Trophoblast cell (in vitro differentiated cells and primary cell): ENCODE measurements at regions not wholly inside any gene's neighbourhood (a gene's known extent, or its start where the extent isn't known, plus 50 kb on each side); places are given as distances from the start of the nearest gene placed in this dataset.

Source experiments
- DNase-seq, 2 donors: peaks; one replicate each; pipeline ENCODE4 v3.0.0-alpha.2; 2016
- H2AFZ ChIP-seq: 2 replicates; pipeline ENCODE4 v1.6.1; 2013; ENCODE audit warnings: low read length, moderate library complexity, mild to moderate bottlenecking; ENCODE audit not compliant: insufficient read depth, poor library complexity
- H2AK5ac ChIP-seq: 2 replicates; pipeline ENCODE4 v1.6.1; 2013; ENCODE audit warnings: mild to moderate bottlenecking, low read length
- H2BK120ac ChIP-seq: 2 replicates; pipeline ENCODE4 v1.6.1; 2013; ENCODE audit warnings: low read length, mild to moderate bottlenecking, moderate library complexity; ENCODE audit not compliant: insufficient read depth, poor library complexity
- H2BK12ac ChIP-seq: 2 replicates; pipeline ENCODE4 v1.6.1; 2013; ENCODE audit warnings: mild to moderate bottlenecking, low read length, moderate library complexity
- H2BK5ac ChIP-seq: 2 replicates; pipeline ENCODE4 v1.6.1; 2013; ENCODE audit warnings: low read length, low read depth, moderate library complexity, mild to moderate bottlenecking; ENCODE audit not compliant: poor library complexity
- H3K14ac ChIP-seq: 2 replicates; pipeline ENCODE4 v1.6.1; 2013; ENCODE audit warnings: mild to moderate bottlenecking, low read length
- H3K18ac ChIP-seq: 2 replicates; pipeline ENCODE4 v1.6.1; 2013; ENCODE audit warnings: mild to moderate bottlenecking, low read length
- H3K23ac ChIP-seq: 2 replicates; pipeline ENCODE4 v1.6.1; 2013; ENCODE audit warnings: low read length
- H3K27ac ChIP-seq: 2 replicates; pipeline ENCODE4 v1.5.1; 2013; ENCODE audit warnings: low read depth, mild to moderate bottlenecking, inconsistent platforms, low read length, moderate library complexity
- H3K27me3 ChIP-seq: 2 replicates; pipeline ENCODE4 v1.6.1; 2013; ENCODE audit warnings: inconsistent platforms, mild to moderate bottlenecking, low read length, moderate library complexity; ENCODE audit not compliant: insufficient read depth
- H3K36me3 ChIP-seq, 2 experiments: 1 replicate in 1 of 2; 2 replicates in 1 of 2; pipeline ENCODE4 v1.6.1; 2013; ENCODE audit warnings: low read length in 2 of 2, mild to moderate bottlenecking in 2 of 2, moderate library complexity in 1 of 2; ENCODE audit not compliant: insufficient read depth in 2 of 2, control insufficient read depth in 1 of 2
- H3K4ac ChIP-seq: 2 replicates; pipeline ENCODE4 v1.6.1; 2013; ENCODE audit warnings: low read depth, mild to moderate bottlenecking, low read length, moderate library complexity
- H3K4me1 ChIP-seq, 2 experiments: 1 replicate in 1 of 2; 2 replicates in 1 of 2; pipeline ENCODE4 v1.6.1; 2013; ENCODE audit warnings: low read length in 2 of 2, mild to moderate bottlenecking in 2 of 2, moderate library complexity in 1 of 2; ENCODE audit not compliant: insufficient read depth in 2 of 2, control insufficient read depth in 1 of 2
- H3K4me2 ChIP-seq: 2 replicates; pipeline ENCODE4 v1.6.1; 2013; ENCODE audit warnings: inconsistent platforms, mild to moderate bottlenecking, low read length, moderate library complexity
- H3K4me3 ChIP-seq: 2 replicates; pipeline ENCODE4 v1.5.1; 2013; ENCODE audit warnings: mild to moderate bottlenecking, low read depth, low read length, inconsistent platforms
- H3K79me1 ChIP-seq: one replicate; pipeline ENCODE4 v1.6.1; 2013; ENCODE audit warnings: low read length
- H3K79me2 ChIP-seq: 2 replicates; pipeline ENCODE4 v1.6.1; 2013; ENCODE audit warnings: low read length, mild to moderate bottlenecking; ENCODE audit not compliant: control insufficient read depth, insufficient read depth, poor library complexity
- H3K9ac ChIP-seq: 2 replicates; pipeline ENCODE4 v1.6.1; 2013; ENCODE audit warnings: mild to moderate bottlenecking, low read length
- H3K9me3 ChIP-seq: 2 replicates; pipeline ENCODE4 v1.6.1; 2013; ENCODE audit warnings: low read depth, mild to moderate bottlenecking, control low read depth, inconsistent platforms, low read length; ENCODE audit not compliant: insufficient read depth
- H4K12ac ChIP-seq: 2 replicates; pipeline ENCODE4 v1.6.1; 2013; ENCODE audit warnings: low read depth, mild to moderate bottlenecking, low read length, moderate library complexity
- H4K8ac ChIP-seq: 2 replicates; pipeline ENCODE4 v1.6.1; 2013; ENCODE audit warnings: low read depth, mild to moderate bottlenecking, low read length, moderate library complexity
- H4K91ac ChIP-seq: one replicate; pipeline ENCODE4 v1.6.1; 2013; ENCODE audit warnings: low read depth, mild to moderate bottlenecking, low read length, moderate library complexity
- WGBS: extraction: QIAGEN DNeasy Blood & Tissue Kit; methylation state at CpG from one replicate; pipeline ENCODE4 v1.1.7; 2013; ENCODE audit warnings: missing lambda C conversion rate; ENCODE audit not compliant: insufficient read length, insufficient coverage; ENCODE audit errors: extremely low coverage; 5-methylcytosine and 5-hydroxymethylcytosine counted together

- Histone ChIP-seq H3K4me1 (no peaks in the 10 kb centered on the region), H2BK5ac (no peak overlapping the region), H2AFZ (no peak overlapping the region), H4K91ac (no peak overlapping the region), H2AK5ac (no peak overlapping the region), H3K9ac (no peak overlapping the region), H3K4me2 (no peak overlapping the region), H3K23ac (no peak overlapping the region), H4K12ac (no peak overlapping the region), H3K27me3 (no peaks in the 10 kb centered on the region), H2BK12ac (no peak overlapping the region), H3K79me1 (no peaks in the 10 kb centered on the region), H3K14ac (no peak overlapping the region), H3K36me3 (no peaks in the 10 kb centered on the region), H4K8ac (no peak overlapping the region), H3K4ac (no peak overlapping the region), H2BK120ac (no peak overlapping the region), H3K9me3 (peaks cover 11% of the 10 kb centered on the region), H3K27ac (no peak overlapping the region), H3K18ac (no peak overlapping the region), H3K4me3 (no peak overlapping the region), H3K79me2 (no peaks in the 10 kb centered on the region)
- no CpG with 5 or more reads among the region's 9 CpGs for WGBS
- DNase-seq = no peak
These were observed 385.8 kb downstream of the GALR1 start for GRCh38 chr18:77635451-77635850.

GRCh38 chr18:77635858-77636257, 386.2 kb downstream of the GALR1 start:
- H3K9me3 ChIP-seq = peaks cover 11% of the 10 kb centered on the region
- no peak overlapping the region for H4K91ac ChIP-seq
- H3K36me3 ChIP-seq = no peaks in the 10 kb centered on the region
- no peak overlapping the region for H3K23ac ChIP-seq
- no peak overlapping the region for H2AFZ ChIP-seq
- no peak overlapping the region for H4K12ac ChIP-seq
- no peak overlapping the region for H3K27ac ChIP-seq
- no peak overlapping the region for H2BK5ac ChIP-seq
- H3K27me3 ChIP-seq = no peaks in the 10 kb centered on the region
- DNase-seq = no peak
- no peak overlapping the region for H3K4me3 ChIP-seq
- no peak overlapping the region for H3K9ac ChIP-seq
- H2AK5ac ChIP-seq = no peak overlapping the region
- no peak overlapping the region for H2BK12ac ChIP-seq
- H3K4me1 ChIP-seq = no peaks in the 10 kb centered on the region
- H3K79me2 ChIP-seq = no peaks in the 10 kb centered on the region
- H2BK120ac ChIP-seq = no peak overlapping the region
- no peak overlapping the region for H3K4me2 ChIP-seq
- WGBS = no CpG with 5 or more reads among the region's 6 CpGs
- no peak overlapping the region for H4K8ac ChIP-seq
- H3K18ac ChIP-seq = no peak overlapping the region
- no peaks in the 10 kb centered on the region for H3K79me1 ChIP-seq
- no peak overlapping the region for H3K14ac ChIP-seq
- no peak overlapping the region for H3K4ac ChIP-seq

GRCh38 chr18:77645170-77645872, 395.7 kb downstream of the GALR1 start:
- no peak for DNase-seq
- no peak overlapping the region for H2BK120ac ChIP-seq
- no peak overlapping the region for H2BK5ac ChIP-seq
- no peak overlapping the region for H2BK12ac ChIP-seq
- H4K8ac ChIP-seq = no peak overlapping the region
- no peak overlapping the region for H3K4me3 ChIP-seq
- H3K4me1 ChIP-seq = no peaks in the 10 kb centered on the region
- no peaks in the 10 kb centered on the region for H3K79me2 ChIP-seq
- no peak overlapping the region for H3K23ac ChIP-seq
- no peak overlapping the region for H3K18ac ChIP-seq
- no peak overlapping the region for H3K4me2 ChIP-seq
- no peak overlapping the region for H3K27ac ChIP-seq
- H3K4ac ChIP-seq = no peak overlapping the region
- no peak overlapping the region for H2AFZ ChIP-seq
- H3K14ac ChIP-seq = no peak overlapping the region
- H2AK5ac ChIP-seq = no peak overlapping the region
- H3K9ac ChIP-seq = no peak overlapping the region
- H3K36me3 ChIP-seq = no peaks in the 10 kb centered on the region
- no peaks in the 10 kb centered on the region for H3K27me3 ChIP-seq
- H3K79me1 ChIP-seq = no peaks in the 10 kb centered on the region
- no peak overlapping the region for H4K12ac ChIP-seq
- no peaks in the 10 kb centered on the region for H3K9me3 ChIP-seq
- H4K91ac ChIP-seq = no peak overlapping the region
- WGBS = no CpG with 5 or more reads among the region's 8 CpGs

GRCh38 chr18:77647472-77647871, 397.8 kb downstream of the GALR1 start:
- no peak overlapping the region for H3K18ac ChIP-seq
- H2AK5ac ChIP-seq = no peak overlapping the region
- no peak overlapping the region for H2BK120ac ChIP-seq
- no peaks in the 10 kb centered on the region for H3K79me1 ChIP-seq
- H3K79me2 ChIP-seq = no peaks in the 10 kb centered on the region
- no peaks in the 10 kb centered on the region for H3K9me3 ChIP-seq
- no peak overlapping the region for H3K9ac ChIP-seq
- no peak overlapping the region for H3K14ac ChIP-seq
- no peaks in the 10 kb centered on the region for H3K27me3 ChIP-seq
- no peak overlapping the region for H3K4ac ChIP-seq
- no peak overlapping the region for H4K8ac ChIP-seq
- H3K4me3 ChIP-seq = no peak overlapping the region
- no peak overlapping the region for H4K91ac ChIP-seq
- no peaks in the 10 kb centered on the region for H3K4me1 ChIP-seq
- no peaks in the 10 kb centered on the region for H3K36me3 ChIP-seq
- H3K4me2 ChIP-seq = no peak overlapping the region
- H2BK5ac ChIP-seq = no peak overlapping the region
- no peak overlapping the region for H2BK12ac ChIP-seq
- H3K27ac ChIP-seq = no peak overlapping the region
- no peak overlapping the region for H2AFZ ChIP-seq
- no peak for DNase-seq
- WGBS = no CpG with 5 or more reads among the region's 8 CpGs
- H4K12ac ChIP-seq = no peak overlapping the region
- peak overlapping the region; percentile 69 for H3K23ac ChIP-seq
